ENCODE measurements at regions not wholly inside any gene's neighbourhood (a gene's known extent, or its start where the extent isn't known, plus 50 kb on each side); places are given as distances from the start of the nearest gene placed in this dataset.

- DNase-seq (no peak), ATAC-seq (no peak)
- BruUV-seq (replicated peaks), result no TSS peak
- Histone ChIP-seq H3K27ac (ENCODE audit: low read length) (no peak overlapping the region), H3K9me2 (replicated peaks; ENCODE audit: low read length) (no peaks in the 10 kb centered on the region), H3K27me3 (ENCODE audit: low read length) (peaks cover 94% of the 10 kb centered on the region), H3K9me3 (ENCODE audit: low read length) (no peaks in the 10 kb centered on the region), H3K4me2 (ENCODE audit: low read length) (no peak overlapping the region), H4K20me1 (ENCODE audit: low read length) (no peaks in the 10 kb centered on the region), H3F3A (ENCODE audit: low read length, unreplicated experiment) (no peaks in the 10 kb centered on the region), H3K4me1 (ENCODE audit: insufficient read depth, low read length) (no peaks in the 10 kb centered on the region), H2AFZ (ENCODE audit: low read length) (no peak overlapping the region), H3K36me3 (ENCODE audit: low read depth, low read length) (no peaks in the 10 kb centered on the region), H3K79me2 (ENCODE audit: low read length) (no peaks in the 10 kb centered on the region), H3K9ac (ENCODE audit: low read length) (no peak overlapping the region), H3K4me3 (ENCODE audit: low read length) (no peak overlapping the region)
- POLR2A ChIA-PET (ENCODE audit: unreplicated experiment), result no interaction called here
- TF ChIP-seq EZH2 (IDR thresholded peaks at IDR 0.05; ENCODE audit: low read length, unreplicated experiment) (no peak), EZH2phosphoT487 (IDR thresholded peaks at IDR 0.05; ENCODE audit: borderline replicate concordance, low read length) (no peak), CTCF (conservative IDR thresholded peaks at IDR 0.05; ENCODE audit: low read depth, low read length) (no peak)
- CTCF ChIA-PET, result no interaction called here
- intact Hi-C loops (cut with micrococcal nuclease), result no loop called here
Observed at GRCh38 chr2:550860-551567, 126.2 kb downstream of the TMEM18 start.

GRCh38 chr2:545711-546650 is 131.2 kb downstream of the TMEM18 start:
- TF ChIP-seq EZH2phosphoT487 (IDR thresholded peaks at IDR 0.05; ENCODE audit: borderline replicate concordance, low read length), result no peak
- TF ChIP-seq EZH2 (IDR thresholded peaks at IDR 0.05; ENCODE audit: low read length, unreplicated experiment), result no peak
- no peak for TF ChIP-seq CTCF (conservative IDR thresholded peaks at IDR 0.05; ENCODE audit: low read depth, low read length)
- H3K27ac ChIP-seq (ENCODE audit: low read length), result no peak overlapping the region
- CTCF ChIA-PET, result no interaction called here
- no peaks in the 10 kb centered on the region for H3K79me2 ChIP-seq (ENCODE audit: low read length)
- H4K20me1 ChIP-seq (ENCODE audit: low read length), result no peaks in the 10 kb centered on the region
- ATAC-seq, result no peak
- H2AFZ ChIP-seq (ENCODE audit: low read length), result no peak overlapping the region
- BruUV-seq (replicated peaks), result no TSS peak
- intact Hi-C loops (cut with micrococcal nuclease), result no loop called here
- H3K36me3 ChIP-seq (ENCODE audit: low read depth, low read length), result no peaks in the 10 kb centered on the region
- H3K9me3 ChIP-seq (ENCODE audit: low read length), result no peaks in the 10 kb centered on the region
- no peak overlapping the region for H3K4me2 ChIP-seq (ENCODE audit: low read length)
- peaks cover 83% of the 10 kb centered on the region for H3K27me3 ChIP-seq (ENCODE audit: low read length)
- H3F3A ChIP-seq (ENCODE audit: low read length, unreplicated experiment), result no peaks in the 10 kb centered on the region
- DNase-seq, result no peak
- no peaks in the 10 kb centered on the region for H3K9me2 ChIP-seq (replicated peaks; ENCODE audit: low read length)
- H3K9ac ChIP-seq (ENCODE audit: low read length), result no peak overlapping the region
- no peaks in the 10 kb centered on the region for H3K4me1 ChIP-seq (ENCODE audit: insufficient read depth, low read length)
- POLR2A ChIA-PET (ENCODE audit: unreplicated experiment), result no interaction called here
- H3K4me3 ChIP-seq (ENCODE audit: low read length), result no peak overlapping the region

GRCh38 chr2:545228-545627 is 132.0 kb downstream of the TMEM18 start:
- H4K20me1 ChIP-seq (ENCODE audit: low read length), result no peaks in the 10 kb centered on the region
- H3K36me3 ChIP-seq (ENCODE audit: low read depth, low read length), result no peaks in the 10 kb centered on the region
- peaks cover 82% of the 10 kb centered on the region for H3K27me3 ChIP-seq (ENCODE audit: low read length)
- H3K27ac ChIP-seq (ENCODE audit: low read length), result no peak overlapping the region
- no peak overlapping the region for H3K9ac ChIP-seq (ENCODE audit: low read length)
- DNase-seq, result no peak
- H3K4me1 ChIP-seq (ENCODE audit: insufficient read depth, low read length), result no peaks in the 10 kb centered on the region
- POLR2A ChIA-PET (ENCODE audit: unreplicated experiment), result no interaction called here
- BruUV-seq (replicated peaks), result no TSS peak
- CTCF ChIA-PET, result no interaction called here
- H2AFZ ChIP-seq (ENCODE audit: low read length), result no peak overlapping the region
- no peak overlapping the region for H3K4me3 ChIP-seq (ENCODE audit: low read length)
- H3K4me2 ChIP-seq (ENCODE audit: low read length), result no peak overlapping the region
- no peak for ATAC-seq
- TF ChIP-seq EZH2phosphoT487 (IDR thresholded peaks at IDR 0.05; ENCODE audit: borderline replicate concordance, low read length), result no peak
- TF ChIP-seq CTCF (conservative IDR thresholded peaks at IDR 0.05; ENCODE audit: low read depth, low read length), result no peak
- no peak for TF ChIP-seq EZH2 (IDR thresholded peaks at IDR 0.05; ENCODE audit: low read length, unreplicated experiment)
- H3K9me3 ChIP-seq (ENCODE audit: low read length), result no peaks in the 10 kb centered on the region
- H3K79me2 ChIP-seq (ENCODE audit: low read length), result no peaks in the 10 kb centered on the region
- H3F3A ChIP-seq (ENCODE audit: low read length, unreplicated experiment), result no peaks in the 10 kb centered on the region
- H3K9me2 ChIP-seq (replicated peaks; ENCODE audit: low read length), result no peaks in the 10 kb centered on the region
- intact Hi-C loops (cut with micrococcal nuclease), result no loop called here

Data from PC-3 (cell line).